Myocyte (in vitro differentiated cells): ENCODE measurements at regions not wholly inside any gene's neighbourhood (a gene's known extent, or its start where the extent isn't known, plus 50 kb on each side); places are given as distances from the start of the nearest gene placed in this dataset.

Experiments used
- DNase-seq: peaks from one replicate; pipeline ENCODE4 v3.0.0-alpha.2; 2012; ENCODE audit warnings: low read depth

DNA sequence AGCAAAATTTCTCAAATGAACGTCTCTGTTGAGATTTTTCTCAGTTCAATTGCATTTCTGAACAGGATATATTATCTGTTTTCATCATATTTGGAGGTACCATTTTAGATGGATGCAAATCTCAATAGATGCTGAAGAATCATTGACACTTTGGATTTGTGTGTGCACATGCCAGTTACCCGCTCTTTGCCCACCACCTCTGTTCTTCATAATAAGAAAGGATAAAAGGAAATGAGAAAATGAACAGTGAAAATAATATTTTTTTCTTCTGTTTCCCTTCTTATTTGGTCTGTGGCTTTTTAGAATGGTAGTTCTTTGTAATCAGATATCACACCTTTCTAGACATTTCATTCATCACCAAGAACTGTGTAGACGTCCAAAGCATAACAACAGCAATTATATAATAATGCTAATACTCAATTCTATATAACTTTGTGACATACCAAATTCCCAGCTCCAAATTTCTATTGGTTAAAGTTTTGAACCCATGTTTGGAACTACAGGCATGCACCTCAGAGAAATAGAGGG, 256.7 kb upstream of the SATB1 start:
- no peak for DNase-seq

DNA sequence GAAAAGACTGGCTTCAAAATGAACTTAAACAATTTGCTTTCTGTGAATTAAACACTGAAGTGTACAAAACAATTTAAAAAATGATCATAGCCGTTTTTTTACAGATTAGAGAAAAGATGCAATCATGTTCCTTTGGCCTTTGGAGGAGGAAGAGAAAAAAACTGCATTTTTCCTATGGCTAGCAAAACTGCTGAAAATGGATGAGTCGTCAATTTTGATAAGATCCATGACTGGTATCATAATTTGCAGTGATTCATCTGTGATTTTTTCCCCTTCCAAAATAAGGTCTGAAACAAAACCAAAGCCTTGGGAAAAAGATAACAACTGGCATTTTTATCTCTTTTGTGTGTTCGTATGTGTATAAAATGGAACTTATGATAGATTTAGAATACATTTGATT, 255.6 kb upstream of the SATB1 start:
- DNase-seq: no peak

DNA sequence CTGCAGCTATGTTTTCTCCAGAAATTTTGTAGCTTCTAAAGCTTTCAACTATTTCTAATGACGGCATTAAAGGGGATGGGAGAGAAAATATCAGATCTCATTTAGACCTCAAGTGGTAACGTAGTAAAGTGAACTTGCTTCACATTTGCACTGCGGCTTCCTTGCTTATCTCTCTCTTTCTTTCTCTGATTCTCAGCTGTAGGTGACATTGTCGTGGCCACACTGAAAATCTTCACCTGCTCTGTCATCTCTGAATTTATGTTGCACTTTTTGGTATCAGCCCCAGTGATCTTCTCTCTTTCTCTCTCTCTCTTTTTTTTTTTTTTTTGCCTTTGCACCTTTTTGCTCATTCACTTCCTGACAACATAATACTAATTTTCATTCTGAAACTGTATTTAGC, 254.1 kb upstream of the SATB1 start:
- no peak for DNase-seq

DNA sequence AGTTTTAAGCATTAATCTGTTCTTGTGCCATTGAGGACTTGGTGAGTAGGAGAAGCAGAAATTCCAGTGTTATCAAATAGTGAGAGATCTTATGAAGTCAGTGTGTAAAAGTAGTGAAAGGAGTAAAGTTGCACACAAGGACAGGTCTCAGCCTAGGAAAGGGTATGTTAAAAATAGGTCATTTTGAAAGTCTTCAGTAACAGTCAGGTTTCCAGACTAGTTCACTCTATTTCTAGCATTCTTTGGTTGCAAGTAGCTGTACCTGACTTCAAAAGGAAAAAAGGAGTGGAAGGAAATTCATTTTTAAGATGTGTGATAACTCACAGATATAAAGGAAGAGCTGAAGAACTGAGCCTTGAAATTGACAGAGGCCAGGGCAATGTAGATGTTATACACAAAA, 250.1 kb upstream of the SATB1 start:
- DNase-seq: no peak

DNA sequence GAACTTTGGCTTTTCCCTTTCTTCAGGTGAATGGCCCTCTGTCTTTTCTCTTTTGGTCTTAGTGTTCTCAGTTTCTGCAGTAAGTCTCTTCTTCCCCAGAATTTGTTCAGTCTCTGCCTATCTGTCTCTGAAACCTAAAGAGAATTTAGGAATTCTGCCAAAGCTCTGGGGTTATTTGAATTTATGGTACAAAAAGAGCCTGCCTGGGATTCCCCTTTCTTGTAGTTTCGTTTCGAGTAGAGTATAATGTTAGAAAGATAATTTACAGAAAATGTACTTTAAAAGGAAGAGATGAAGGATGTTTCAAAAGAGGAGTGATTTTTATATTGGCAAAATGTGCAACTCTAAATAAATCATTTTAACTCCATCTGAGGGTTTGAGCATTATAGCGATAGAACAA, 247.4 kb upstream of the SATB1 start:
- DNase-seq: no peak

DNA sequence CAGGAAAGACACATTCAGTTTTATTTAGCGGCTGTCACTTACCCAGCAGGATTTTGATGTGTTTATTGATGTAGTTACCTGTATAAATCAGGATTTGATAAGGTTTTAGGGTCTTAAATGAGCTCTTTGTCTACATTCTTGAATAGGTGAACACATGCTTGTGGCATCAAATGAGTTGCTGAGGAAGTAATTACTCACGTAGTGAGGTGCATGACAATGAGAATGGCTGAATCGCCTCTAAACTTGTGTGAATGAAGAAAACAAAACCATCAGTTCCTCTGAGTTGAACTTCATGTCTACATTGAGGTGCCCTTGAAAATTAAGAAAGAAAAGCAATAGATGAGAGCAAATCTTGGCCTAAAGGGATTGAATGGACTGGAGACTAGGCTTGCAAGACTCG, 245.6 kb upstream of the SATB1 start:
- no peak for DNase-seq

DNA sequence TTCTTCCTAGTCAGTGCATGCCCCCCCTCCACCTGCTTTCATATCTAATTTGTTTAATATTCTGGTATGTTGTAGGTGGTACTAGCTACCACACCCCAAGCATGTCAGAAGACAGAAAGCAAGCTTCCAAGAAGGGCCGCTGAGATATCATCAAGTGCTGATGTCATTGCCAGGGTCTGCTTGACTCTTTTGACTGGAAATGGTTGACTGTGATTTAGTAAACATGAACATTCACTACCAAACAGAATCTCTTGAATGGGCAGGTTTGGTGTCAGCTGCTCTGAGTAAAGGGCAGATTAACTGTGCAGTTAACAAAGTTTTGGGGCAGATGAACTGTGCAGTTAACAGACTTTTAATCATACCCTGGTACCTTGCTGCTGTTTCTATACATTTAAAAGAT, 244.2 kb upstream of the SATB1 start:
- DNase-seq: no peak

DNA sequence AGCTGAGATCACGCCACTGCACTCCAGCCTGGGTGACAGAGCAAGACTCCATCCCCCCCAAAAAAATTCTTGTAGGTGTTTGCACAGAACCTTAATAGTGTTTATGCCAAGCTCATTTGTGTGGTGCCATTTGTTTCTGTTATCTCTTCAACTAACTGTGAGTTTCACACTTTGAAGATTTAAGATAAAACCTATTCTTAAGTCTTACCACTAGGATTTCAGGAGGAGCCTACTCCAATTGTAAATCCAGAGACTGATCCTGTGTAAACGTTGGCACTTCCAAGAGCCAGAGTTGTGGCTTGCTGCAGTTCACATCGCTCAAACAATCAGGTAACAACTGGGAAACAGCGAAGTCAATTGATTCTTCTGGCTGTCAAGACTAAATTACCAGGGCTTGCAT, 242.4 kb upstream of the SATB1 start:
- no peak for DNase-seq

DNA sequence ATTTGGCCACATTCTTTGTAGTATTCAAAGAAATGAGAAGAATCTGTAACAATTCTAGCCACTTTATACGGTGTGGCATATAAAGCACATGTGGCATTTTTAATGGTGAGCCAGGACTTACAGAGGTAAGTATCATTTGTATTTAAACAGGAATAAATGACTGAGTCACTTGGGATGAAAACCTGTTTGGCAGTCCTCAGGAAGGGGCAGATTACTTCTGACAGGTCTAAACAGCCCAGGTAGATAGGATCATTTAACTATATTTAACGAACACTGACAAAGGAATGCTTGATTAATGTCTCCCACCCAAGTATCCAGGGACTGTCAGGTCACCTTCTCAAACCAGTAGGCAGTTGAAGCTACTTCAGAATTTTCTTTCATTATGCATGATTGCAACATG, 241.5 kb upstream of the SATB1 start:
- no peak for DNase-seq

DNA sequence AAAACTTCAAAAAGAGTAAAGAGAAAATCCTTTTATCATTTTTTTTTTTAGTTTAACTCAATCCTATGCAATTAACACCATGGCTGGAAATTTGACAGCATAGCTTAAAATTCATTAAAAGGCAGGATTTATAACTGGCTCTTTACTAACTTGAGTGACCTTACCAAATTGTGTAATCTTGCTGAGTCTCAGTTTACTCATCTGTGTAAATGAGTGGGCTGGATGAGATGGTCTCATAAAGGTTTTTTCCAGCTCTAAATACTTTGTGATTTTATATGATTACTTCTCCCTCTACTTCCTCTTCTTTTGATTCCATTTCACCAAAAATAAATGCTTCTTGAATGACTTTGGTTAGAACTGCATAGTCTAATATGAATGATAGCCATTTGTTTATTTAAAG, 234.9 kb upstream of the SATB1 start:
- no peak for DNase-seq

DNA sequence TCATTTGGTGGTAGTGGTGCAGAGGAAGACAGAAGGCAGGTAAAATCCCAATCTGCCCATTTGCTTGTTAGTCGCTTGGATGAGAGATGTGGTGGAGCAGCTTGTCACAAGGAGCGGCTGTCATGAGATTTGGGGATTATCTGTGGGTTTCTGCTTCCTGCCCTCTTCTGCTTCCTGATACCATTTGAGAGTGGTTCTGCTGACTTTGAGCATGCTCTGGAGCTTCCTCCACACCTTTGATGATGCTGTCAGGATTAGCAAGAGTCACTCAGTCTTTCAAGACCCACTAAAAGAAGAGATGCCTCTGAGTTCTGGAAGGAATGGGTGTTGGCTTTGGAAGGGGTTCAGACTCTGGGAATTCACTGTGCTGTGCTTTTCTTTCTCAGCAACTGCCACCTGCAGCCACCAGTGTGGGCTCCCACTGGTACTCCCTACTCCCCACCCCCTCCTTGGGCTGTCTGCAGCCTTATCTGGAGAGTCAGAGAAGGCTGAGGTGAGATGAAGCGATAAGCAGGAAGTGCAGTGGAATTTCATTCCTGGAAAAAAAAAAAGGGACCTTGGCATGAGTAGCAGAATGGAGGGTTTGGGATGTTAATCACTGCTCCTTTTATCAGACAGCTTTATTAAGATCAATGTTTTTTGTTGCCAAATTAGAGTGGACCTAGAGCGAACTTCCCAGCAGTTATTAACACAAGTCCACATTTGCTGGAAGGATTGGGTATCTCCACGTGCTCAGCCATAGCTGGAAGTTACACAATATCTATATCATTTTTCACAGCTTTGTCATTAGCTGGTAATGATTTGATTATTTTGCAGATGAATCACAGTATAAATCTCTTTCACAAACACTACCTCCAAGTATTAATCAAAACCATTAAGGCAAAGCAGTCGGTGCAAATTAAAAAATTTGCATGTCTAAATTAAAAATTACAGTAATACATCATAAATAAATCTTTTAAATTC, 233.0 kb upstream of the SATB1 start:
- DNase-seq: no peak

DNA sequence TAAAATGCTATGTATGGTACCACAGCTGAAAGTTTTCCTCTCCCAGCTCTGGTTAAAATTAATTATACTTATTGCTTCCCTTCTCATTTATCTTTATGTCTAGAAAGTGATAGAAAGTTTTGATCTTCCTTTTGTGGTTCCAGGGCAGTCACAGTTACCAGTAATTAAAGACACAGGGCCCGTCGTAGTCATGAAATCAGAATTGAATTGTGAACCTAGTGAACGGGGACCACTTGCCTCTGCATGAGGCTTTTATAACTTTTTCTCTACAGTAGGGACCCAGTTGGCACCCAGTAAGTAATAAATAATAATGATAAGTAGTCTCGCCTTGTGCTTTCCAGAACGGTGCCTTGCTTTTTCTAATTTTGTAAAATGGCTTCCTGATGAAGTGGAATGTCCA, 231.7 kb upstream of the SATB1 start:
- no peak for DNase-seq

DNA sequence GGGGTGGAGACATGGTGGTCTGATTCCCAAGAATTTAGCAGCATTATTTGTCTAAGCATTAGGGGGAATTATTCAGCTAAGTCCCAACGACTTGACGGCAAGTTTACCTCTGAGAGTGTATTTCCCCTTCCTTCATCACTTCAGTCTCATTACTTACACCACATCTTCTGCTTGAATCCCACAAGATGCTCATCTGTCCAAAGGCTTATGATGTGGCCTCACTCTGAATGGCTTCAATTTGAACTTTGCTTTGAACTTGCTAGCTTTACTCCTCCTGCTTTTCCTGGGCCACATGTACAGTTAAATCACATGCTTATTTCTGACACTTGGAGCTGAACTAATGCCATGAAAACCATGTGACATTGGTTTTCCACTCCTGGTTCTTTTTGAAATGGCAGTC, 231.3 kb upstream of the SATB1 start:
- no peak for DNase-seq

DNA sequence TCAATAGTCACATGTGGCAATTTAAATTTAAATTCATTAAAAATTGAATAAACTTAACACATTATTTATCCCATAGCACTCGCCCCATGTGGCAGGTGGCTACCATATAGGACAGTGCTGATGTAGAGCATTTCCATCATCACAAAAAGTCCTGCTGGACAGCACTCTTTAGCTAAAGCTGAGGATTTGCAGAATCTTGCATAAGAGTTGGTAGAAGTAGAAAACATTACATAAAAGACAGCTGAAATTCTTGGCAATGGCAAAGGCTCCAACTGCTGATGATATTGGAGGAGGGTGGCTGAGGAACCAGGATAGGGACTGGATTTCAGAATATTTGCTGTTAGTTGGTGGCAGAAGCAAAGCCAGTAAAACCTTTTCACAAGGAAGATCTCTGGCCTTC, 230.7 kb upstream of the SATB1 start:
- no peak for DNase-seq

DNA sequence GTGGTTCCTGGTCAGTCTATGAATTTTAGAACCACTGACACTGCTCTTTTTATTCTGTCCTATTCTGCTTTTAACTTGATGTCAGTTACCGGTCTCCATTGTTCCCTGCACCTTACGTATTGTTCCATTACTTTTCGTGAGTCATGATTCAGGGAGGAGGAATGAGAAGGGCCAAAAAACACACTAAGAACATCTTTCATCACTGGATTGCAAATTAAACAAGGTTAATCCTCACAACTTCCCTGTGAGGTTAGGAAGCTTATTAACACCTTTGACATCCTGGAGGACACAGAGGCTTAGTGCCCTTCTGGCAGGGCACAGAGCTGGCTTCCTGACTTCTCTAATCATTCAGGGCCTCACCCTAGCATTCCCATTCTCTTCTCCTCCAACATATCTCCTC, 227.6 kb upstream of the SATB1 start:
- DNase-seq: no peak

DNA sequence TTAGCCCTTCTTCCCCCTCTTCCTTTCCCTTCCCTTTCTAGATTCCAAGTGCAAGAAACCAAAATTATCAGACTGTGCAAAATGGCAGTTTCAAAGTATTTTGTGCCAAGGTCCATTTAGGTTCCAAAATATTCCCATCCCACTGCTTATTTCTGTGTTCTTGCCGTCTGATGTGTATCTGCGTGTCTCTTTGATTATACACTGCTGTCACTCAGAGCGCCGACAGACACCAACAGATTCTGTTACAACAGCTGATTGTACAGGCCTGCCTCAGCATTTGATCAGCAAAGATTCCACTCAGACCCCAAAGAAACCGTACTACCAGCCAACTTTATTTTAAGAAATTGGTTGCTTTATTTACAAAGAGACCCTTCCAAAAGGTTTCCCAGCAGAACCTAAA, 225.6 kb upstream of the SATB1 start:
- no peak for DNase-seq

DNA sequence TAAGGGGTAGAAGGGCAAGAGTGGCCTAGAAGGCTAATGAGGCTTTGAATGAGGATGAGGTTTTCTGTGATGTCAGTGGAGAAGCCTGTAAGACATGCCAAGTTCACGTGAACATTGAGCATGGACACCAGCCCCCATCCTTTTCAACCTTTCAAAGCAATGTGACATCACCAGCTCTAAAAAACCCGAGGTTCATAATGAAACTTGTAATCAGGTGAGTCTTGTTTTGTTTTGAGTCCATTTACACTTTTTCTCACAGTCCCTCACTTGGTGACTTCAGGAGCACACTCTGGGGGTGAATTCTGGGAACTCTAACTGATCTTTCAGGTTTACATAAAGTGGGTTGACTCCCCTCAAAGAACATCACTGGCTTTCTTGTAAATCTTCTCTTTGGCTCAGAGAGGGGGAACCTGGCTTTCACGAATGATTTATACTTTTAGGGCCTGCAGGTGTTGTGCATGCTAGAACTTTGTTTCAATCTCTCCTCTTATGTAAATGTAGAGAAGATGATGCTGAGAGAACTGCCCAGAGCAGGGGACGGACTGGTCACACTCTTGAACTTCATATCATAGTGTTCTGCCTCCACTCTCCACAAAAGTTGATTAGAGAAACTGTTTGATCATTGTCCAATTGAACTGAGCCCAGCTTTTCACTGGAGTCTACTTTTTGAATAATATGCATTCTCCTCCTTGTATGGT, 224.7 kb upstream of the SATB1 start:
- no peak for DNase-seq

DNA sequence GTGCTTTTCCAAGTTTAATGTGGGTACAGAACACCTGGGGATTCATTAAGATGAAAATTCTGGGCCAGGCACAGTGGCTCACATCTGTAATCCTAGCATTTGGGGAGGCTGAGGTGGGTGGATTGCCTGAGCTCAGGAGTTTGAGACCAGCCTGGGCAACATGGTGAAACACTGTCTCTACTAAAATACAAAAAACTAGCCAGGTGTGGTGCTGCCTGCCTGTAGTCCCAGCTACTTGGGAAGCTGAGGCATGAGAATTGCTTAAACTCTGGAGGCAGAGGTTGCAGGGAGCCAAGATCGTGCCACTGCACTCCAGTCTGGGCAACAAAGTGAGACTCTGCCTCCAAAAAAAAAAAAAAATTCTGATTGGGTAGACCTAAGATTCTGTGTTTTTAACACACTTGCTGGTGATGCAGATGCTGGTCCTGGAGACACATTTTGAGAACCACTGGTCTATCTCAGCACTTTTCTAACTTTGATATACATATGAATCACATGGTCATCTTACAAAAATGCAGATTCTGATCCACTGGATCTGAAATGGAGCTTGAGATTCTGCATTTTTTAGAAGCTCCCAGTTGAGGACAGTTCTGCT, 223.8 kb upstream of the SATB1 start:
- DNase-seq: no peak

DNA sequence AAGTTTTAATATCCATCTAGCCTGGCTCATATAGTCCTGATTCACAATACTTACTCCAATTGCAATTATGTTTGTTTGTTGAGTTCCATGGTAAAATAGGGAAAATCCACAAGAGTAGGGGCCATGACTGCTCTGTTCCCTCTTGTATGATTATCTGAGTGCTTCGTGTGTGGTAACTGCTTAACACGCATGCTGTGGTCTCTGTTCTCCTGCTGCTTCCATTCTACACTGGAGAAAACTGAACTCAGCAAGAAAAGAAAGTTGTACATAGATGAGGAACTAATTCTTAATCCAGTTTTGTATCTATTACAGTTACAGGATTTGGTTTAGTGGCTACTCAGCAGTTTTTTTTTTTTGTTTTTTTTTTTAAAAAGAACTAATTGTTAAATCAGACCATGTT, 223.0 kb upstream of the SATB1 start:
- DNase-seq: no peak

DNA sequence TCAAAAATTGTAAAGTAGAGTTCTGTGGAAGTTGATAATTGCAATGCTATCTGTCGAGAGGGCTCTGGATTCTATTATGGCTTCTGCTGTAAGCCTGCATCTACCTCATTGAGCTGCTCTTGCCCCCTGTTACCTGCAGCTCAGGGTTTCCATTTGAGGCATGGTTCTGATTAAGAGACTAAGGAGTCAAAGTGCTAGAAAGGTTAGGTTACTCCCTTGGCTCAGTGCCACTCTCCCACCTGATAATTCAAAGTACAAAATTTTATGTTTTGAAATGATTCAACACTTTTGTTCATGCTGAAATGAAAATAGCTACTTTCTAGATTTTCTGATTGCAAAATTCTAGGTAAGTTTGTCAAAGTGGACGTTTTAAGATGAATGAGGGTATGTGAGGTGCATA, 220.5 kb upstream of the SATB1 start:
- DNase-seq: no peak

DNA sequence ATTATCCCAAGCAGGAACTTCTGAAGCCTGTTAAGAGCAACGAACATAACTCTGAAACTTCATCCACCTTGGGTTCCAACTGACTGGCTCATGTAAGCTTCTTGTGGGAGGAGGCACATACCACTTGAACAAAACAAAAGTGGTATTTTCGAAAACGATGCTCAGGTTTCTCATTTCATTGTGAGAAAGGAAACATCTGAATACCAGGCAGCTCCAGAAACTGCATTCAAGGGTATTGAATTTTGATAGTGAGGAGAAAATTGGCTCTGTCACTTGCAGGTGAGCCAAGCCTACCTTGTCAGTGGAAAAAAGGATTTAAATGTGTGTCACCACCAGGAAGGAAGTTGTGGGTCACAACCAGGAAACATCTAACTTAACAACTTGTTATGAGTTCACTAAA, 218.1 kb upstream of the SATB1 start:
- no peak for DNase-seq

DNA sequence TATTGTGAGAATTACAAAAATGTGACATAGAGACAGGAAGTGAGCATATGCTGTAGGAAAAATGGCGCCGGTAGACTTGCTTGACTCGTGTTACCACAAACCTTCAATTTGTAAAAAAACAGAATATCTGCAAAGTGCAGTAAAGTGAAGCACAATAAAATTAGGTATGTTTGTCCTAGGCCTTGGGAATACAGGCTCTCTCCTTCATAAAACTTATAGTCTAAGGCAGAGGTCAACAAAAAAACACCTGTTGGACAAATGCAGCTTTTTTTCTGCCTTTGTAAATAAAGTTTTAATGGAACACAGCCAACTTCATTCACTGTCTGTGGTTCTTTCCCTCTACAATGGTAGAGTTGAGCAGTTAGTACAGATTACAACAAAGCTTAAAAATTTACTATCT, 216.8 kb upstream of the SATB1 start:
- no peak for DNase-seq
